Esophagus squamous epithelium (tissue), 4 donors: ENCODE measurements at regions not wholly inside any gene's neighbourhood (a gene's known extent, or its start where the extent isn't known, plus 50 kb on each side); places are given as distances from the start of the nearest gene placed in this dataset.

ENCODE experiments used
- CTCF ChIP-seq, 6 experiments: fragments of 450-650 bp in 4 of 6; fragments of 200-600 bp in 2 of 6; sonication (generic) in 2 of 6; IDR thresholded peaks; one replicate each; pipeline ENCODE4 v1.5.1; 2016 to 2019; ENCODE audit warnings: antibody characterized with exemption in 6 of 6, mild to moderate bottlenecking in 4 of 6, moderate library complexity in 4 of 6
- POLR2A ChIP-seq, 4 donors: fragments of 450-650 bp; IDR thresholded peaks; one replicate each; pipeline ENCODE4 v1.6.1; 2017; ENCODE audit warnings: antibody characterized with exemption in 4 of 4, mild to moderate bottlenecking in 4 of 4, moderate library complexity in 3 of 4

- TF ChIP-seq POLR2A (IDR thresholded peaks at IDR 0.05) (no peak), CTCF (IDR thresholded peaks at IDR 0.05) (no peak)
Measured at GRCh38 chr21:32888971-32889370, 117.4 kb upstream of the PAXBP1 start.
